ENCODE measurements at regions not wholly inside any gene's neighbourhood (a gene's known extent, or its start where the extent isn't known, plus 50 kb on each side); places are given as distances from the start of the nearest gene placed in this dataset.

DNA sequence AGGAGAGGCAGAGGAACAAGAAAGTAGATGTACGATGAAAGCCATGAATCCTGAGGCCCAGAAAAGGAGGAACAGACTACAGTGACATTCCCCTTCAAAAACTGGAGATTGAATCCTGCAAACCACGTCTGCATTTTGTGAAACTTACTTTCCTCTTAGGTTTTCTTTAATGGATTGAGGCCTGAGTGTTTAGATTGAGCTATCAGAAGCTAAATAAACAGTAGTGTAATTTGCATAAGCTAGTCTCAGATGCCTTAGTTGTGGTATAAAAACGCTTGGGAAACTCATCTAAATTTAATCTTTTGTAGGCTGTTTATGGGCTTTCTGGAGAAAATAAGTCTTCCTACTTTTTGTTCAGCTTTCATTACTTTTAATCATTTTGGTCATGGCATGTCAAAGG is 94.8 kb upstream of the HDAC9 start:
- TF ChIP-seq, protein P1, sequence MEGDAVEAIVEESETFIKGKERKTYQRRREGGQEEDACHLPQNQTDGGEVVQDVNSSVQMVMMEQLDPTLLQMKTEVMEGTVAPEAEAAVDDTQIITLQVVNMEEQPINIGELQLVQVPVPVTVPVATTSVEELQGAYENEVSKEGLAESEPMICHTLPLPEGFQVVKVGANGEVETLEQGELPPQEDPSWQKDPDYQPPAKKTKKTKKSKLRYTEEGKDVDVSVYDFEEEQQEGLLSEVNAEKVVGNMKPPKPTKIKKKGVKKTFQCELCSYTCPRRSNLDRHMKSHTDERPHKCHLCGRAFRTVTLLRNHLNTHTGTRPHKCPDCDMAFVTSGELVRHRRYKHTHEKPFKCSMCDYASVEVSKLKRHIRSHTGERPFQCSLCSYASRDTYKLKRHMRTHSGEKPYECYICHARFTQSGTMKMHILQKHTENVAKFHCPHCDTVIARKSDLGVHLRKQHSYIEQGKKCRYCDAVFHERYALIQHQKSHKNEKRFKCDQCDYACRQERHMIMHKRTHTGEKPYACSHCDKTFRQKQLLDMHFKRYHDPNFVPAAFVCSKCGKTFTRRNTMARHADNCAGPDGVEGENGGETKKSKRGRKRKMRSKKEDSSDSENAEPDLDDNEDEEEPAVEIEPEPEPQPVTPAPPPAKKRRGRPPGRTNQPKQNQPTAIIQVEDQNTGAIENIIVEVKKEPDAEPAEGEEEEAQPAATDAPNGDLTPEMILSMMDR (IDR thresholded peaks at IDR 0.05 in 4 of 5, conservative IDR thresholded peaks at IDR 0.05 in 1 of 5) = no peak
- no peak for TF ChIP-seq POLR2A (IDR thresholded peaks at IDR 0.05)

Data from gastrocnemius medialis (tissue), 4 donors.